ENCODE measurements at regions not wholly inside any gene's neighbourhood (a gene's known extent, or its start where the extent isn't known, plus 50 kb on each side); places are given as distances from the start of the nearest gene placed in this dataset.

DNA sequence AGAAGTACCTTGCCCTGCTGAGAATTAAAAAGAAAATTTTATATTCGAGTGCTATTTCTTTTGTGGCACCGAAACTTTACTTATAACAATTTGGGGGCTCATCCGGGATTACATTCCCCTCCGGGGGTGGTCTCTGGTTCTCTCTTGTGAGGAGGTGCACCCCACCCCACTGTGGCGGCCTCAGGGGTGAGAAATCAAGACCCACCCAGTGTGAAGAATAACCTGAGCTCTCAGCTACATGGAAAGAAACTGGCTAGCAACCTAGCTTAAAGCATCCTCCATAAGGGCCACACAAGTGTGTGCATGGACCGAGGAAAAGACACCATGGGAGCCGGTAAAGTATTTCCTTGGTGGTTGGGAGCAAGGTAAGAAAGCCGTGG is 50.9 kb upstream of the ANKRD10 start:
- TF ChIP-seq, protein P1, sequence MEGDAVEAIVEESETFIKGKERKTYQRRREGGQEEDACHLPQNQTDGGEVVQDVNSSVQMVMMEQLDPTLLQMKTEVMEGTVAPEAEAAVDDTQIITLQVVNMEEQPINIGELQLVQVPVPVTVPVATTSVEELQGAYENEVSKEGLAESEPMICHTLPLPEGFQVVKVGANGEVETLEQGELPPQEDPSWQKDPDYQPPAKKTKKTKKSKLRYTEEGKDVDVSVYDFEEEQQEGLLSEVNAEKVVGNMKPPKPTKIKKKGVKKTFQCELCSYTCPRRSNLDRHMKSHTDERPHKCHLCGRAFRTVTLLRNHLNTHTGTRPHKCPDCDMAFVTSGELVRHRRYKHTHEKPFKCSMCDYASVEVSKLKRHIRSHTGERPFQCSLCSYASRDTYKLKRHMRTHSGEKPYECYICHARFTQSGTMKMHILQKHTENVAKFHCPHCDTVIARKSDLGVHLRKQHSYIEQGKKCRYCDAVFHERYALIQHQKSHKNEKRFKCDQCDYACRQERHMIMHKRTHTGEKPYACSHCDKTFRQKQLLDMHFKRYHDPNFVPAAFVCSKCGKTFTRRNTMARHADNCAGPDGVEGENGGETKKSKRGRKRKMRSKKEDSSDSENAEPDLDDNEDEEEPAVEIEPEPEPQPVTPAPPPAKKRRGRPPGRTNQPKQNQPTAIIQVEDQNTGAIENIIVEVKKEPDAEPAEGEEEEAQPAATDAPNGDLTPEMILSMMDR (IDR thresholded peaks at IDR 0.05), result no peak
- no peak for TF ChIP-seq POLR2A (IDR thresholded peaks at IDR 0.05)

All from gastroesophageal sphincter (tissue), 3 donors.